Left ventricle myocardium inferior (tissue), 1 donor: ENCODE measurements at regions not wholly inside any gene's neighbourhood (a gene's known extent, or its start where the extent isn't known, plus 50 kb on each side); places are given as distances from the start of the nearest gene placed in this dataset.

Experiments
- DNase-seq: peaks from one replicate; pipeline ENCODE4 v3.0.0-alpha.2; 2020
- H3K27ac ChIP-seq: fragments of 200-600 bp; replicated peaks from 2 replicates; pipeline ENCODE4 v1.8.0; 2021
- H3K27me3 ChIP-seq: fragments of 200-600 bp; 2 replicates; pipeline ENCODE4 v1.8.0; 2021; ENCODE audit warnings: low read depth
- H3K36me3 ChIP-seq: fragments of 200-600 bp; 2 replicates; pipeline ENCODE4 v1.8.0; 2021
- H3K4me1 ChIP-seq: fragments of 200-600 bp; 2 replicates; pipeline ENCODE4 v1.8.0; 2021
- H3K4me3 ChIP-seq: fragments of 200-600 bp; 2 replicates; pipeline ENCODE4 v1.8.0; 2021; ENCODE audit warnings: mild to moderate bottlenecking, moderate library complexity
- H3K9me3 ChIP-seq: fragments of 200-600 bp; replicated peaks from 2 replicates; pipeline ENCODE4 v1.8.0; 2021
- CTCF ChIP-seq: fragments of 200-600 bp; IDR thresholded peaks from 2 replicates; pipeline ENCODE4 v1.8.0; 2021; ENCODE audit warnings: antibody characterized with exemption, mild to moderate bottlenecking, borderline replicate concordance
- intact Hi-C: fragments of 100-400 bp; cut with micrococcal nuclease; formaldehyde crosslinking; loops from one replicate; pipeline ENCODE4 v1.11.0; 2022
- donor health status: DM: no; HTN: yes; CAD: no; lungs with severe emphysema.

- no peak overlapping the region for H3K4me3 ChIP-seq
Measured at GRCh38 chr15:39025321-39025720, 460.7 kb upstream of the RASGRP1 start.

GRCh38 chr15:39025881-39026280 lies 461.3 kb upstream of the RASGRP1 start:
- no peak for DNase-seq
- Histone ChIP-seq H3K4me3 (no peak overlapping the region), H3K9me3 (no peaks in the 10 kb centered on the region), H3K27ac (no peak overlapping the region), H3K36me3 (no peaks in the 10 kb centered on the region), H3K4me1 (peaks cover 5% of the 10 kb centered on the region), H3K27me3 (no peaks in the 10 kb centered on the region)
- intact Hi-C loops = no loop called here
- no peak for TF ChIP-seq CTCF

More at GRCh38 chr15:39025321-39025720, 460.7 kb upstream of the RASGRP1 start:
- Histone ChIP-seq H3K9me3 (no peaks in the 10 kb centered on the region), H3K36me3 (no peaks in the 10 kb centered on the region), H3K27ac (no peak overlapping the region), H3K27me3 (no peaks in the 10 kb centered on the region), H3K4me1 (peaks cover 5% of the 10 kb centered on the region)
- intact Hi-C loops = no loop called here
- no peak for DNase-seq
- no peak for TF ChIP-seq CTCF

GRCh38 chr15:39028069-39028468 lies 463.5 kb upstream of the RASGRP1 start:
- Histone ChIP-seq H3K4me1 (no peaks in the 10 kb centered on the region), H3K4me3 (no peak overlapping the region), H3K27me3 (no peaks in the 10 kb centered on the region), H3K36me3 (no peaks in the 10 kb centered on the region), H3K9me3 (no peaks in the 10 kb centered on the region), H3K27ac (no peak overlapping the region)
- intact Hi-C loops = no loop called here
- DNase-seq = peak; percentile 22
- no peak for TF ChIP-seq CTCF

- Histone ChIP-seq H3K36me3 (no peaks in the 10 kb centered on the region), H3K4me3 (no peak overlapping the region), H3K27ac (no peak overlapping the region), H3K9me3 (no peaks in the 10 kb centered on the region), H3K27me3 (no peaks in the 10 kb centered on the region), H3K4me1 (no peaks in the 10 kb centered on the region)
- intact Hi-C loops = no loop called here
- DNase-seq = no peak
- TF ChIP-seq CTCF = no peak
Measured at GRCh38 chr15:39029741-39030140, 465.1 kb upstream of the RASGRP1 start.

GRCh38 chr15:39030291-39031070 lies 465.9 kb upstream of the RASGRP1 start:
- no peak overlapping the region for H3K27ac ChIP-seq
- H3K4me3 ChIP-seq = no peak overlapping the region
- no peaks in the 10 kb centered on the region for H3K9me3 ChIP-seq
- TF ChIP-seq CTCF = no peak
- H3K27me3 ChIP-seq = no peaks in the 10 kb centered on the region
- no peak for DNase-seq
- intact Hi-C loops = no loop called here
- H3K36me3 ChIP-seq = no peaks in the 10 kb centered on the region
- no peaks in the 10 kb centered on the region for H3K4me1 ChIP-seq
